CD14-positive monocyte (primary cell): ENCODE measurements at regions not wholly inside any gene's neighbourhood (a gene's known extent, or its start where the extent isn't known, plus 50 kb on each side); places are given as distances from the start of the nearest gene placed in this dataset.

ENCODE experiments used
- DNase-seq, 3 donors: peaks; one replicate each; pipeline ENCODE4 v3.0.0-alpha.2; 2011 to 2022
- H2AFZ ChIP-seq: 2 replicates; pipeline ENCODE4 v1.6.0; 2012; ENCODE audit warnings: mild to moderate bottlenecking, low read depth, low read length, inconsistent platforms; ENCODE audit not compliant: insufficient read depth, poor library complexity, severe bottlenecking
- H3K27ac ChIP-seq, 2 donors: 1 replicate in 1 of 2; 2 replicates in 1 of 2; pipeline ENCODE4 v1.5.1; 2012 to 2013; ENCODE audit warnings: low read length in 2 of 2, control low read depth in 1 of 2, inconsistent platforms in 1 of 2, low read depth in 1 of 2, mild to moderate bottlenecking in 1 of 2
- H3K27me3 ChIP-seq, 2 donors: one replicate each; pipeline versions ENCODE4 v1.6.0 to v1.6.1; 2011 to 2013; ENCODE audit warnings: low read length in 2 of 2; ENCODE audit not compliant: control insufficient read depth in 2 of 2, insufficient read depth in 2 of 2
- H3K36me3 ChIP-seq, 2 donors: replicated peaks in 1 of 2; 1 replicate in 1 of 2; 2 replicates in 1 of 2; pipeline versions ENCODE4 v1.5.1 to v1.6.1; 2012 to 2013; ENCODE audit warnings: low read length in 2 of 2, control low read depth in 1 of 2, inconsistent platforms in 1 of 2, mild to moderate bottlenecking in 1 of 2; ENCODE audit not compliant: insufficient read depth in 2 of 2, control insufficient read depth in 1 of 2
- H3K4me1 ChIP-seq, 2 donors: 1 replicate in 1 of 2; 2 replicates in 1 of 2; pipeline versions ENCODE4 v1.5.1 to v1.6.1; 2012 to 2013; ENCODE audit warnings: low read length in 2 of 2, control low read depth in 1 of 2, inconsistent platforms in 1 of 2, mild to moderate bottlenecking in 1 of 2, moderate library complexity in 1 of 2; ENCODE audit not compliant: insufficient read depth in 2 of 2, control insufficient read depth in 1 of 2
- H3K4me2 ChIP-seq: replicated peaks from 2 replicates; pipeline ENCODE3; 2012; ENCODE audit warnings: low read length, moderate library complexity, mild to moderate bottlenecking; ENCODE audit not compliant: poor library complexity, severe bottlenecking; ENCODE audit errors: extremely low read depth
- H3K4me3 ChIP-seq, 3 experiments: fragments of 200-600 bp in 1 of 3; sonication (generic) in 1 of 3; replicated peaks in 1 of 3; 1 replicate in 2 of 3; 2 replicates in 1 of 3; pipeline ENCODE4 v1.5.1; 2011 to 2013; ENCODE audit warnings: low read length in 3 of 3, mild to moderate bottlenecking in 3 of 3, control low read depth in 2 of 3, low read depth in 2 of 3, inconsistent platforms in 1 of 3, moderate library complexity in 1 of 3
- H3K79me2 ChIP-seq: 2 replicates; pipeline ENCODE4 v1.6.0; 2012; ENCODE audit warnings: mild to moderate bottlenecking, control low read depth, inconsistent platforms, low read length, moderate library complexity; ENCODE audit not compliant: insufficient read depth
- H3K9ac ChIP-seq: 2 replicates; pipeline ENCODE4 v1.6.0; 2017; ENCODE audit warnings: low read length, mild to moderate bottlenecking; ENCODE audit not compliant: insufficient read depth, poor library complexity, severe bottlenecking
- H3K9me3 ChIP-seq, 2 donors: replicated peaks in 1 of 2; 1 replicate in 1 of 2; 2 replicates in 1 of 2; pipeline versions ENCODE4 v1.5.1 to v1.6.1; 2012 to 2013; ENCODE audit warnings: low read length in 2 of 2, control low read depth in 1 of 2; ENCODE audit not compliant: control insufficient read depth in 1 of 2, insufficient read depth in 1 of 2
- H4K20me1 ChIP-seq: 2 replicates; pipeline ENCODE4 v1.6.0; 2012; ENCODE audit warnings: mild to moderate bottlenecking, low read length, control low read depth, moderate library complexity; ENCODE audit not compliant: insufficient read depth
- H3K27ac Mint-ChIP-seq, 7 donors: one replicate each; pipeline ENCODE4 v1.8.0; 2020; ENCODE audit warnings: mild to moderate bottlenecking in 7 of 7, mixed read lengths in 7 of 7, moderate library complexity in 6 of 7, inconsistent platforms in 2 of 7
- H3K27me3 Mint-ChIP-seq, 3 donors: one replicate each; pipeline ENCODE4 v1.8.0; 2021 to 2022; ENCODE audit warnings: low read depth in 3 of 3, mild to moderate bottlenecking in 3 of 3, mixed read lengths in 3 of 3, moderate library complexity in 3 of 3, inconsistent platforms in 1 of 3
- H3K36me3 Mint-ChIP-seq, 2 donors: one replicate each; pipeline ENCODE4 v1.8.0; 2020; ENCODE audit warnings: mixed read lengths in 2 of 2, inconsistent platforms in 1 of 2, mild to moderate bottlenecking in 1 of 2
- H3K4me1 Mint-ChIP-seq: one replicate; pipeline ENCODE4 v1.8.0; 2020; ENCODE audit warnings: mild to moderate bottlenecking, mixed read lengths
- H3K4me3 Mint-ChIP-seq, 2 donors: one replicate each; pipeline ENCODE4 v1.8.0; 2020; ENCODE audit warnings: mild to moderate bottlenecking in 2 of 2, mixed read lengths in 2 of 2, moderate library complexity in 1 of 2
- H3K9me3 Mint-ChIP-seq, 7 donors: one replicate each; pipeline ENCODE4 v1.8.0; 2020 to 2022; ENCODE audit warnings: mixed read lengths in 7 of 7, mild to moderate bottlenecking in 6 of 7, moderate library complexity in 6 of 7, inconsistent platforms in 2 of 7
- CTCF ChIP-seq: fragments of 200-600 bp; IDR thresholded peaks from one replicate; pipeline ENCODE4 v1.8.0; 2022; ENCODE audit warnings: antibody characterized with exemption, mild to moderate bottlenecking
- WGBS: methylation state at CpG from one replicate; pipeline ENCODE4 v1.1.5; 2013; ENCODE audit warnings: missing lambda C conversion rate; ENCODE audit not compliant: insufficient coverage; 5-methylcytosine and 5-hydroxymethylcytosine counted together
- intact Hi-C, 2 donors: fragments of 100-400 bp; cut with micrococcal nuclease; formaldehyde crosslinking; loops; one replicate each; pipeline versions ENCODE4 v1.15.0 to v1.15.1; 2023

GRCh38 chr4:79174490-79175252 is 151.2 kb downstream of the NAA11 start:
- no CpG with 5 or more reads among the region's 2 CpGs for WGBS
- no peak overlapping the region for H3K4me2 ChIP-seq
- H3K27ac ChIP-seq = no peak overlapping the region
- no peaks in the 10 kb centered on the region for H3K4me1 Mint-ChIP-seq
- intact Hi-C loops = no loop called here
- H3K79me2 ChIP-seq = no peaks in the 10 kb centered on the region
- no peak overlapping the region for H2AFZ ChIP-seq
- DNase-seq = no peak
- peaks cover 0 to 2% (median 0%) of the 10 kb centered on the region in 3 donors for H3K27me3 Mint-ChIP-seq
- no peak for TF ChIP-seq CTCF
- no peak overlapping the region for H3K9ac ChIP-seq
- peaks cover under 1 to 4% (median 2%) of the 10 kb centered on the region in 7 donors for H3K9me3 Mint-ChIP-seq
- H3K4me3 Mint-ChIP-seq = no peak overlapping the region
- H4K20me1 ChIP-seq = no peaks in the 10 kb centered on the region
- no peaks in the 10 kb centered on the region for H3K9me3 ChIP-seq
- H3K27ac Mint-ChIP-seq = no peak overlapping the region
- no peaks in the 10 kb centered on the region for H3K4me1 ChIP-seq
- H3K36me3 ChIP-seq = no peaks in the 10 kb centered on the region
- H3K36me3 Mint-ChIP-seq = no peaks in the 10 kb centered on the region
- no peaks in the 10 kb centered on the region for H3K27me3 ChIP-seq
- no peak overlapping the region for H3K4me3 ChIP-seq

- H3K4me1 ChIP-seq = no peaks in the 10 kb centered on the region
Measured at GRCh38 chr4:79173186-79173585, 152.7 kb downstream of the NAA11 start.

More at GRCh38 chr4:79173186-79173585, 152.7 kb downstream of the NAA11 start:
- Histone ChIP-seq H3K27ac (no peak overlapping the region), H3K79me2 (no peaks in the 10 kb centered on the region), H4K20me1 (no peaks in the 10 kb centered on the region), H3K4me2 (no peak overlapping the region), H3K36me3 (no peaks in the 10 kb centered on the region), H3K9me3 (no peaks in the 10 kb centered on the region), H3K4me3 (no peak overlapping the region), H3K27me3 (no peaks in the 10 kb centered on the region), H2AFZ (no peak overlapping the region), H3K9ac (no peak overlapping the region)
- peaks cover 0 to 6% (median 2%) of the 10 kb centered on the region in 7 donors for H3K9me3 Mint-ChIP-seq
- H3K4me3 Mint-ChIP-seq = no peak overlapping the region
- no peaks in the 10 kb centered on the region for H3K4me1 Mint-ChIP-seq
- WGBS = no CpG with 5 or more reads among the region's 2 CpGs
- DNase-seq = no peak
- TF ChIP-seq CTCF = no peak
- no peak overlapping the region for H3K27ac Mint-ChIP-seq
- peaks cover 0 to 1% (median 0%) of the 10 kb centered on the region in 3 donors for H3K27me3 Mint-ChIP-seq
- intact Hi-C loops = no loop called here
- no peaks in the 10 kb centered on the region for H3K36me3 Mint-ChIP-seq
